ENCODE measurements at regions not wholly inside any gene's neighbourhood (a gene's known extent, or its start where the extent isn't known, plus 50 kb on each side); places are given as distances from the start of the nearest gene placed in this dataset.
"Not testable (repeated sequence)": the region's sequence is repeated elsewhere in the genome, so short reads cannot be mapped to it uniquely, and the experiment has no call there.

GRCh38 chr3:154919226-154919625 is 160.9 kb upstream of the MME start:
- no peak overlapping the region for H3K4me3 Mint-ChIP-seq (ENCODE audit: unreplicated experiment)
- H3K27ac Mint-ChIP-seq (ENCODE audit: unreplicated experiment), result no peak overlapping the region
- no peaks in the 10 kb centered on the region for H3K27me3 ChIP-seq (replicated peaks; ENCODE audit: control insufficient read depth, insufficient read depth, low read length)
- CTCF ChIA-PET, result no interaction called here
- intact Hi-C loops (cut with micrococcal nuclease; ENCODE audit: unreplicated experiment), result no loop called here
- no peak for DNase-seq
- TF ChIP-seq CTCF (IDR thresholded peaks at IDR 0.05; ENCODE audit: insufficient read depth in 1 of 2, low read depth in 1 of 2, low read length in 1 of 2, severe bottlenecking in 1 of 2, unreplicated experiment in 1 of 2), result no peak
- H3K4me3 ChIP-seq (ENCODE audit: low read depth, low read length), result no peak overlapping the region
- no TSS peak for BruUV-seq (replicated peaks)
- H3K4me1 Mint-ChIP-seq (ENCODE audit: low read depth, unreplicated experiment), result no peaks in the 10 kb centered on the region
- H3K27me3 Mint-ChIP-seq (ENCODE audit: insufficient read depth, unreplicated experiment), result no peaks in the 10 kb centered on the region
- no peaks in the 10 kb centered on the region for H3K36me3 Mint-ChIP-seq (ENCODE audit: insufficient read depth, unreplicated experiment)
- no peaks in the 10 kb centered on the region for H3K4me1 ChIP-seq
- H3K9me3 ChIP-seq, result no peaks in the 10 kb centered on the region
- POLR2A ChIA-PET, result no interaction called here
- H3K9me3 Mint-ChIP-seq (ENCODE audit: unreplicated experiment), result no peaks in the 10 kb centered on the region
- H3K36me3 ChIP-seq (ENCODE audit: control insufficient read depth, insufficient read depth, low read length), result no peaks in the 10 kb centered on the region

- Histone ChIP-seq H3K4me1 (no peaks in the 10 kb centered on the region), H3K9me3 (no peaks in the 10 kb centered on the region), H3K4me3 (ENCODE audit: low read depth, low read length) (no peak overlapping the region), H3K36me3 (ENCODE audit: control insufficient read depth, insufficient read depth, low read length) (no peaks in the 10 kb centered on the region), H3K27me3 (replicated peaks; ENCODE audit: control insufficient read depth, insufficient read depth, low read length) (no peaks in the 10 kb centered on the region)
- peaks cover 14% of the 10 kb centered on the region for H3K9me3 Mint-ChIP-seq (ENCODE audit: unreplicated experiment)
- H3K4me3 Mint-ChIP-seq (ENCODE audit: unreplicated experiment), result no peak overlapping the region
- CTCF ChIA-PET, result interaction anchor here (0.6 kb wide), 1 partner anchor 709 kb away, joined by 3 read pairs; no protein-coding TSS in a partner anchor
- peak in 1 of 2 experiments; percentile 47 for TF ChIP-seq CTCF (IDR thresholded peaks at IDR 0.05; ENCODE audit: insufficient read depth in 1 of 2, low read depth in 1 of 2, low read length in 1 of 2, severe bottlenecking in 1 of 2, unreplicated experiment in 1 of 2)
- intact Hi-C loops (cut with micrococcal nuclease; ENCODE audit: unreplicated experiment), result no loop called here
- no peak overlapping the region for H3K27ac Mint-ChIP-seq (ENCODE audit: unreplicated experiment)
- H3K4me1 Mint-ChIP-seq (ENCODE audit: low read depth, unreplicated experiment), result no peaks in the 10 kb centered on the region
- H3K27me3 Mint-ChIP-seq (ENCODE audit: insufficient read depth, unreplicated experiment), result no peaks in the 10 kb centered on the region
- no TSS peak for BruUV-seq (replicated peaks)
- no peaks in the 10 kb centered on the region for H3K36me3 Mint-ChIP-seq (ENCODE audit: insufficient read depth, unreplicated experiment)
- POLR2A ChIA-PET, result no interaction called here
- peak in 1 of 2 experiments; percentile 17 for DNase-seq
Measured at GRCh38 chr3:154904328-154904727, 175.8 kb upstream of the MME start.

- CTCF ChIA-PET; H3K36me3 ChIP-seq (ENCODE audit: control insufficient read depth, insufficient read depth, low read length); intact Hi-C loops (cut with micrococcal nuclease; ENCODE audit: unreplicated experiment); BruUV-seq (replicated peaks); H3K4me1 Mint-ChIP-seq (ENCODE audit: low read depth, unreplicated experiment); H3K4me3 Mint-ChIP-seq (ENCODE audit: unreplicated experiment); H3K27me3 Mint-ChIP-seq (ENCODE audit: insufficient read depth, unreplicated experiment); H3K27me3 ChIP-seq (replicated peaks; ENCODE audit: control insufficient read depth, insufficient read depth, low read length); H3K4me3 ChIP-seq (ENCODE audit: low read depth, low read length); DNase-seq; H3K36me3 Mint-ChIP-seq (ENCODE audit: insufficient read depth, unreplicated experiment); POLR2A ChIA-PET; H3K4me1 ChIP-seq; H3K27ac Mint-ChIP-seq (ENCODE audit: unreplicated experiment); H3K9me3 Mint-ChIP-seq (ENCODE audit: unreplicated experiment); H3K9me3 ChIP-seq: not testable (repeated sequence)
Measured at GRCh38 chr3:154902495-154902894, 177.6 kb upstream of the MME start.

- CTCF ChIA-PET, result no interaction called here
- Histone ChIP-seq H3K9me3 (no peaks in the 10 kb centered on the region), H3K4me3 (ENCODE audit: low read depth, low read length) (no peak overlapping the region), H3K36me3 (ENCODE audit: control insufficient read depth, insufficient read depth, low read length) (no peaks in the 10 kb centered on the region), H3K4me1 (no peaks in the 10 kb centered on the region), H3K27me3 (replicated peaks; ENCODE audit: control insufficient read depth, insufficient read depth, low read length) (no peaks in the 10 kb centered on the region)
- no peak for TF ChIP-seq CTCF (IDR thresholded peaks at IDR 0.05; ENCODE audit: insufficient read depth in 1 of 2, low read depth in 1 of 2, low read length in 1 of 2, severe bottlenecking in 1 of 2, unreplicated experiment in 1 of 2)
- Mint-ChIP-seq H3K9me3 (ENCODE audit: unreplicated experiment) (no peaks in the 10 kb centered on the region), H3K27me3 (ENCODE audit: insufficient read depth, unreplicated experiment) (no peaks in the 10 kb centered on the region), H3K27ac (ENCODE audit: unreplicated experiment) (no peak overlapping the region), H3K4me1 (ENCODE audit: low read depth, unreplicated experiment) (no peaks in the 10 kb centered on the region), H3K36me3 (ENCODE audit: insufficient read depth, unreplicated experiment) (no peaks in the 10 kb centered on the region), H3K4me3 (ENCODE audit: unreplicated experiment) (no peak overlapping the region)
- POLR2A ChIA-PET, result no interaction called here
- BruUV-seq (replicated peaks), result no TSS peak
- intact Hi-C loops (cut with micrococcal nuclease; ENCODE audit: unreplicated experiment), result no loop called here
- no peak for DNase-seq
Measured at GRCh38 chr3:154901278-154901677, 178.8 kb upstream of the MME start.
